ENCODE measurements at regions not wholly inside any gene's neighbourhood (a gene's known extent, or its start where the extent isn't known, plus 50 kb on each side); places are given as distances from the start of the nearest gene placed in this dataset.

- no peaks in the 10 kb centered on the region for H3K36me3 ChIP-seq (ENCODE audit: control insufficient read depth, insufficient read depth, low read length)
- no peak overlapping the region for H3K27ac ChIP-seq (ENCODE audit: extremely low read depth, low read depth, low read length)
- CTCF ChIA-PET (ENCODE audit: low intra/inter-chr PET ratio): no interaction called here
- no peaks in the 10 kb centered on the region for H3K9me1 ChIP-seq (ENCODE audit: control insufficient read depth, insufficient read depth, low read length)
- no peak for FAIRE-seq
- H3K4me1 ChIP-seq (replicated peaks in 1 of 2; ENCODE audit: control insufficient read depth in 2 of 2, insufficient read depth in 2 of 2, low read length in 2 of 2): no peaks in the 10 kb centered on the region
- no peak overlapping the region for H3K9ac ChIP-seq (ENCODE audit: insufficient read depth in 1 of 2, low read depth in 2 of 2, low read length in 2 of 2)
- H3K4me3 ChIP-seq: no peak overlapping the region
- H4K20me1 ChIP-seq (replicated peaks; ENCODE audit: control insufficient read depth, insufficient read depth, low read length): no peaks in the 10 kb centered on the region
- no peaks in the 10 kb centered on the region for H3K27me3 ChIP-seq (ENCODE audit: control insufficient read depth in 2 of 2, insufficient read depth in 2 of 2, low read length in 2 of 2)
- TF ChIP-seq, protein P1, sequence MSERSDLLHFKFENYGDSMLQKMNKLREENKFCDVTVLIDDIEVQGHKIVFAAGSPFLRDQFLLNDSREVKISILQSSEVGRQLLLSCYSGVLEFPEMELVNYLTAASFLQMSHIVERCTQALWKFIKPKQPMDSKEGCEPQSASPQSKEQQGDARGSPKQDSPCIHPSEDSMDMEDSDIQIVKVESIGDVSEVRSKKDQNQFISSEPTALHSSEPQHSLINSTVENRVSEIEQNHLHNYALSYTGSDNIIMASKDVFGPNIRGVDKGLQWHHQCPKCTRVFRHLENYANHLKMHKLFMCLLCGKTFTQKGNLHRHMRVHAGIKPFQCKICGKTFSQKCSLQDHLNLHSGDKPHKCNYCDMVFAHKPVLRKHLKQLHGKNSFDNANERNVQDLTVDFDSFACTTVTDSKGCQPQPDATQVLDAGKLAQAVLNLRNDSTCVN (CRISPR knock-in tag; IDR thresholded peaks at IDR 0.05): peak; percentile 66; the same call in 1 of the 2 replicates
- TF ChIP-seq GATAD2A (IDR thresholded peaks at IDR 0.05) (no peak), ZNF512 (tag; IDR thresholded peaks at IDR 0.05) (peak; percentile 71), ZNF79 (CRISPR knock-in tag; IDR thresholded peaks at IDR 0.05; ENCODE audit: low read depth) (no peak), RB1 (IDR thresholded peaks at IDR 0.05; ENCODE audit: low read depth) (no peak), CREB3L1 (IDR thresholded peaks at IDR 0.05; ENCODE audit: borderline replicate concordance, low read depth) (no peak), RFX5 (IDR thresholded peaks at IDR 0.05; ENCODE audit: low read depth, low read length) (no peak)
- in situ Hi-C loops (cut with MboI) (no loop called here), intact Hi-C loops (cut with micrococcal nuclease) (no loop called here)
- no peak for DNase-seq (ENCODE audit: extremely low read depth in 1 of 4, low spot score in 3 of 4)
- POLR2A ChIA-PET: no interaction called here
- WGBS (ENCODE audit: insufficient coverage, low coverage, missing lambda C conversion rate): 3% methylated on average over 3 of the region's 3 CpGs
- no peak overlapping the region for H3K4me2 ChIP-seq (ENCODE audit: insufficient read depth, low read length)
- no peak overlapping the region for H2AFZ ChIP-seq (ENCODE audit: low read depth, low read length)
- no peaks in the 10 kb centered on the region for H3K9me3 ChIP-seq (replicated peaks; ENCODE audit: control insufficient read depth, insufficient read depth, low read depth, low read length)
- no TSS peak for BruUV-seq (replicated peaks)
- no peak for ATAC-seq
- H3K79me2 ChIP-seq (ENCODE audit: control insufficient read depth, insufficient read depth, low read length): no peaks in the 10 kb centered on the region
Measured at GRCh38 chr4:131426023-131426758, 1722.9 kb upstream of the PCDH10 start.
